Embryonic facial prominence (tissue), 1 donor: ENCODE measurements at regions not wholly inside any gene's neighbourhood (a gene's known extent, or its start where the extent isn't known, plus 50 kb on each side); places are given as distances from the start of the nearest gene placed in this dataset.
"Not testable (repeated sequence)": the region's sequence is repeated elsewhere in the genome, so short reads cannot be mapped to it uniquely, and the experiment has no call there.

Source experiments
- DNase-seq: peaks from one replicate; pipeline ENCODE4 v3.0.0-alpha.2; 2016; ENCODE audit errors: extremely low spot score

- DNase-seq: no peak
These were observed 104.0 kb upstream of the MAN1A1 start for GRCh38 chr6:119453242-119454200.

GRCh38 chr6:119449331-119450156 is 100.0 kb upstream of the MAN1A1 start:
- no peak for DNase-seq

DNA sequence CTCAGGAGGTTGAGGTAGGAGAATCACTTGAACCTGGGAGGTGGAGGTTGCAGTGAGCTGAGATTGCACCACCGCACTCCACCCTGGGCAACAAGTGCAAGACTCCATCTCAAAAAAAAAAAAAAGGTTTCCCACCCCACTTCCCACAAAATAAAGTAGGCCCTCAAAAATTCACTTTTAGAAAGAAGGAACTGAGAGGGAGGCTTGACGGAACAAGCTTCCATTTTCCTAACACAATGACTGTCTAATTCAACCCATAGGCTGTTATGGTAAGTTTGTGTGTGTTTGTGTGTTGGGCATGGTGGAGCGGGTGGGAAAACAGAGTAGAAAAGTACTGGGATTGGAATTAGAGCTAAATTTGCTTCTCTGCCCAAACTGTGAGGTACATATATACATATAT is 98.4 kb upstream of the MAN1A1 start:
- no peak for DNase-seq

DNA sequence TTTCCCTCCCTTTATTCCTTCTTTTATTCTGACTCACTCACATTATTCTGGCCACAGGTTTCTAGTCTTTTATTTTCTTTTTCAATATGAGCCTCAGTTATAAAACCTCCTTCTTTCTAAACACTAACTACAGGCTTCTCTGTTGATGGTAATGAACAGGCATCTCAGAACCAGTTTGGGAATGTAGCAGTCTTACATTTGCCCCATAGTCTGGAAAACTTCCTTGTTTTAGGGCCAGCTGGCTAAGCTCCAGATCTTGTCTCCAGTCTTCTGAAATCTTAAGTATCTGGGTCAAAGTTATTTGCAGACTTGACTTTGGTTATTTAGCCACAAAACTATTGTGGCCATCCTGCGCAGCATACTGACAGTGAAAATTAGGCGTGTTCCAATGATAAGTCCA is 97.0 kb upstream of the MAN1A1 start:
- DNase-seq: no peak

DNA sequence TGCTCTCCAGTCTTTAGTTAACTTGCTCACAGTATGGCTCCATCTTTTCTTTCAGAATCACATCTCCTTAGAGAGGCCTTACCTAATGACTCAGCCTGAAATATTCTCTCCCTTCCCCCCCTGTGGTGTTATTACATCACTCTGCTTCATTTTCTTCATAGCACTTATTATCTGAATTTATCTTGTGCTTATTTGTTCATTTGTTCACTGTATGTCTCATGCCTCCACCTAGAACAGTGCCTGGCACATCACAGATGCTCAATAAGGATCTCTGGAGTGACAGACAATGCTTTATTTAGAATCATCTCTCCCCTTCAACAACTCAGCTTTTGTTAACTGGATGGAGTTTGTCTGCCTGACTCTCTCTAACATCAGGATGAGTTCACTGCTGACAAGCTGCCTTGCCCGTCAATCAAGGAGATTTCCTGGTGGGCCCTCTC is 96.6 kb upstream of the MAN1A1 start:
- no peak for DNase-seq

DNA sequence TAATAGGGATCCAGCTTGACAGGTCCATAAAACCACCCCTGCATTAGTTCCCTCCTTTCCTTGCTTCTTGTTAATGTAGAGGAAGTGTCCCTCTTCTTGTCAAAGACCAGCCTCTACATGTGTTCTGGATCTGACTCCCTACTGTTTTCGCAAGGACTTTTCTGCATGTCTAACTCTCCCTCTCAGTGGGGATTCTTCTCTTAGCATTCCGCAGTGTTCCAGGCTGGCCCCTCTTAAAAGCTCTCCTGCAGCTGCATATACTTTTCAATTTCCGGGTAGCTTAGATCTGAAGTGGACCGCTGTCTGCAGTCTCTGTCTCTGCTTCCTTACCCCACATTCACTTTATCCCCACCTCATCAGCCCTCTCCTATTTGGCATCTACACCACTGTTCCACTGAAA is 96.1 kb upstream of the MAN1A1 start:
- DNase-seq: no peak

- DNase-seq: no peak
These were observed 95.3 kb upstream of the MAN1A1 start for GRCh38 chr6:119444642-119445557.

- DNase-seq: no peak
These were observed 94.6 kb upstream of the MAN1A1 start for GRCh38 chr6:119443993-119444641.

DNA sequence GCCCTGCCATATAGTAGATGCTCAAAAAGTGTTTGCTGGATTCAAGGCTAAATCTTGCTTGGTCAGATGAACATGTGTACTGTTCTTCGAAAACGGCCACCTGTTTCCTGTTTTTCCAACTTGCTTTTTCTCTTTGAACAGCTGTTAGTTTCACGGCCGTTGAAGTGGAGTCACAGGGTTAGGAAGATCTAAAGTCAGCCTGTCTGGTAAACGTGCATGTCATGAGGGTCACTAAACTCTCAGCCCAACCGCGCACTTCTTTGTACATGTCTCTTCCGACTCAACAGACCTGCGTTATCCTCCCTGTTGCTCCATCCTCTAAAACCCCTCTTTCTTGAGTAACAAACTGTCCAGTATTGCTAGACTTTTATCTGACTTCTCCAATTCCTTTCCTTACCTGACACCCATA is 93.2 kb upstream of the MAN1A1 start:
- no peak for DNase-seq

DNA sequence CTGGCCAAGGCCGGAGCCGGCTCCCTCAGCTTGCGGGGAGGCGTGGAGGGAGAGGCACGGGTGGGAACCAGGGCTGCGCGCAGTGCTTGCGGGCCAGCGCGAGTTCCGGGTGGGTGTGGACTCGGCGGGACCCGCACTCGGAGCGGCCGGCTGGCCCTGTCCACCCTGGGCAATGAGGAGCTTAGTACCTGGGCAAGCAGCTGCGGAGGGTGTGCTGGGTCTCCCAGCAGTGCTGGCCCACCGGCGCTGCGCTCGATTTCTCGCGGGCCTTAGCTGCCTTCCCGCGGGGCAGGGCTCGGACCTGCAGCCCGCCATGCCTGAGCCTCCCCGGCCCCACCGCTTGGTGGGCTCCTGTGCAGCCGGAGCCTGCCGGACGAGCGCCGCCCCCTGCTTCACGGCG is 91.4 kb upstream of the MAN1A1 start:
- DNase-seq: no peak

GRCh38 chr6:119436583-119436982 is 87.0 kb upstream of the MAN1A1 start:
- no peak for DNase-seq

DNA sequence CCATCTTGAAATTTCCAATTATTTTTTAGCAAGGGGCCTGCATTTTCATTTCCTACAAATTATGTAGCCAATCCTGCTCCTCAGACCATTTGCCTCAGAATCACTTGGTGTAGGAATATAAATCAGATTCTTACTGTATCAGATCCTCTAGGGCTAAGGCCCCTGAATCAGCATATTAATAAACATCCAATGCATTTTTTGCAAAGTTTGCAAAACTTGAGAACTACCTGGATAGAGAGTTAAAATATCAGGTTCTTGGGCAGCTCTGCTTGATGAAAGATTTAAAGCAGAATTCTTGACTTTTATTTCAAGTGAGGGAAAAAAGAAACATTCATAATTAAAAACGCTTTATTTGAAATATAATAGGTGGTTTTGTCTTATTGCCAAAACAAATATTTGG is 82.2 kb upstream of the MAN1A1 start:
- no peak for DNase-seq

- DNase-seq: no peak
These were observed 81.2 kb upstream of the MAN1A1 start for GRCh38 chr6:119430805-119431204.

GRCh38 chr6:119428633-119429032 is 79.1 kb upstream of the MAN1A1 start:
- DNase-seq: no peak

- DNase-seq: no peak
These were observed 77.1 kb upstream of the MAN1A1 start for GRCh38 chr6:119426619-119427018.

GRCh38 chr6:119423996-119424395 is 74.4 kb upstream of the MAN1A1 start:
- no peak for DNase-seq

GRCh38 chr6:119418084-119418483 is 68.5 kb upstream of the MAN1A1 start:
- DNase-seq: not testable (repeated sequence)

GRCh38 chr6:119407156-119407555 is 57.6 kb upstream of the MAN1A1 start:
- no peak for DNase-seq

DNA sequence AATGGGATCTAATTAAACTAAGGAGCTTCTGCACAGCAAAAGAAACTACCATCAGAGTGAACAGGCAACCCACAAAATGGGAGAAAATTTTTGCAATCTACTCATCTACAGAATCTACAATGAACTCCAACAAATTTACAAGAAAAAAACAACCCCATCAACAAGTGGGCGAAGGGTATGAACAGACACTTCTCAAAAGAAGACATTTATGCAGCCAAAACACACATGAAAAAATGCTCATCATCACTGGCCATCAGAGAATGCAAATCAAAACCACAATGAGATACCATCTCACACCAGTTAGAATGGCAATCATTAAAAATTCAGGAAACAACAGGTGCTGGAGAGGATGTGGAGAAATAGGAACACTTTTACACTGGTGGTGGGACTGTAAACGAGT is 55.6 kb upstream of the MAN1A1 start:
- not testable (repeated sequence) for DNase-seq
